H1 (cell line): ENCODE measurements at regions not wholly inside any gene's neighbourhood (a gene's known extent, or its start where the extent isn't known, plus 50 kb on each side); places are given as distances from the start of the nearest gene placed in this dataset.

Source experiments
- ASH2L ChIP-seq: fragments of 200-600, 300-600 bp; sonication (generic); IDR thresholded peaks from one replicate; pipeline ENCODE4 v1.7.1; 2017; ENCODE audit warnings: low read length
- EGR1 ChIP-seq: IDR thresholded peaks from 2 replicates; pipeline ENCODE4 v1.6.1; 2011; ENCODE audit warnings: low read depth, low read length, borderline replicate concordance
- EP300 ChIP-seq, 2 experiments: IDR thresholded peaks; 1 replicate in 1 of 2; 2 replicates in 1 of 2; pipeline ENCODE4 v1.6.1; 2011 to 2012; ENCODE audit warnings: low read depth in 2 of 2, low read length in 2 of 2, mild to moderate bottlenecking in 2 of 2, borderline replicate concordance in 1 of 2, inconsistent platforms in 1 of 2, moderate library complexity in 1 of 2
- POLR2A ChIP-seq, 2 experiments: IDR thresholded peaks; 1 replicate in 1 of 2; 2 replicates in 1 of 2; pipeline ENCODE4 v1.6.1; 2011; ENCODE audit warnings: low read depth in 2 of 2, low read length in 2 of 2, mild to moderate bottlenecking in 2 of 2; ENCODE audit errors: control extremely low read depth in 1 of 2
- POLR2AphosphoS5 ChIP-seq: IDR thresholded peaks from 2 replicates; pipeline ENCODE4 v1.6.1; 2011; ENCODE audit warnings: low read depth, low read length
- TAF1 ChIP-seq: IDR thresholded peaks from 2 replicates; pipeline ENCODE4 v1.6.1; 2011; ENCODE audit warnings: mild to moderate bottlenecking, low read depth, low read length
- TF ChIP-seq, protein P1 (sequence below), 3 experiments: IDR thresholded peaks; 1 replicate in 2 of 3; 2 replicates in 1 of 3; pipeline versions ENCODE4 v1.5.1 to v1.6.1; 2011; ENCODE audit warnings: low read length in 3 of 3, mild to moderate bottlenecking in 3 of 3, inconsistent platforms in 2 of 3, low read depth in 1 of 3, moderate library complexity in 1 of 3; ENCODE audit not compliant: insufficient read depth in 1 of 3; ENCODE audit errors: control extremely low read depth in 1 of 3

DNA sequence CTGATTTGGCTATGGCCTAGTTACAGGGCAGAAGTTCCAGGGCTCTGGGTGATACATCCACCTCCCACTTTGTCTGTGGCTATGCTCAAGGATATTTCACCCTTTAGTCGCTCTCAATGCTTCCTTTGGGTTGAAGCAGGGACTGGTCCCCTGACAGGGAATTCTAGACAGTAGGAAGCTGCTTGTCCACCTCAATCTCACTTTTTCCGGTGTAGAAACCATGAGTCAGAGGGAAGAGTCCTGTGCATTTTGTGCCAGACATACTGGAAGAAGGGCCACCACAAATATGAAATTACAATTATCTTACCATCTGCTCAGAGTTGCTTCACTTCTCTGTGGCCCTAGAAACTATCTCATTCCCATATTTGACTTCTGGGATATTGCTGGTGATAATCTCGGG is 413.7 kb upstream of the FAT3 start:
- no peak for TF ChIP-seq POLR2AphosphoS5
- no peak for TF ChIP-seq EGR1
- TF ChIP-seq POLR2A (IDR thresholded peaks at IDR 0.05; ENCODE audit: control extremely low read depth in 1 of 2, low read depth in 2 of 2, low read length in 2 of 2) = no peak
- TF ChIP-seq ASH2L = no peak
- no peak for TF ChIP-seq TAF1
- TF ChIP-seq, protein P1, sequence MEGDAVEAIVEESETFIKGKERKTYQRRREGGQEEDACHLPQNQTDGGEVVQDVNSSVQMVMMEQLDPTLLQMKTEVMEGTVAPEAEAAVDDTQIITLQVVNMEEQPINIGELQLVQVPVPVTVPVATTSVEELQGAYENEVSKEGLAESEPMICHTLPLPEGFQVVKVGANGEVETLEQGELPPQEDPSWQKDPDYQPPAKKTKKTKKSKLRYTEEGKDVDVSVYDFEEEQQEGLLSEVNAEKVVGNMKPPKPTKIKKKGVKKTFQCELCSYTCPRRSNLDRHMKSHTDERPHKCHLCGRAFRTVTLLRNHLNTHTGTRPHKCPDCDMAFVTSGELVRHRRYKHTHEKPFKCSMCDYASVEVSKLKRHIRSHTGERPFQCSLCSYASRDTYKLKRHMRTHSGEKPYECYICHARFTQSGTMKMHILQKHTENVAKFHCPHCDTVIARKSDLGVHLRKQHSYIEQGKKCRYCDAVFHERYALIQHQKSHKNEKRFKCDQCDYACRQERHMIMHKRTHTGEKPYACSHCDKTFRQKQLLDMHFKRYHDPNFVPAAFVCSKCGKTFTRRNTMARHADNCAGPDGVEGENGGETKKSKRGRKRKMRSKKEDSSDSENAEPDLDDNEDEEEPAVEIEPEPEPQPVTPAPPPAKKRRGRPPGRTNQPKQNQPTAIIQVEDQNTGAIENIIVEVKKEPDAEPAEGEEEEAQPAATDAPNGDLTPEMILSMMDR (IDR thresholded peaks at IDR 0.05; ENCODE audit: control extremely low read depth in 1 of 3, insufficient read depth in 1 of 3, low read depth in 1 of 3, low read length in 3 of 3) = no peak
- TF ChIP-seq EP300 (IDR thresholded peaks at IDR 0.05; ENCODE audit: borderline replicate concordance in 1 of 2, low read depth in 2 of 2, low read length in 2 of 2) = no peak
